Heart left ventricle (tissue), 13 donors: ENCODE measurements at regions not wholly inside any gene's neighbourhood (a gene's known extent, or its start where the extent isn't known, plus 50 kb on each side); places are given as distances from the start of the nearest gene placed in this dataset.

Experiments used
- POLR2A ChIP-seq, 2 donors: fragments of 450-650 bp; IDR thresholded peaks; one replicate each; pipeline ENCODE4 v1.6.1; 2017; ENCODE audit warnings: antibody characterized with exemption in 2 of 2, mild to moderate bottlenecking in 2 of 2, moderate library complexity in 2 of 2
- TF ChIP-seq, protein P1 (sequence below), 12 donors: fragments of 200-600 bp; sonication (generic) in 4 of 12; IDR thresholded peaks; one replicate each; pipeline versions ENCODE4 v1.5.0 to v1.8.0; 2018 to 2022; ENCODE audit warnings: antibody characterized with exemption in 12 of 12, mild to moderate bottlenecking in 5 of 12
- donor health status: ischemic (EF 13 %, LVEDD 7.1; RV severe dilation, severe dysfunction).
- donor health status: DM: no; HTN: yes; CAD: no.
- donor health status: DM: no; HTN: no; CAD: no.
- donor health status: ischemic (EF 25% LVEDD 6.9; RV normal size, moderate dysfunction).
- donor health status: ischemic (EF 25% LVEDD 5.7; RV mildly dilated, moderate dysfunction).
- donor health status: ischemic (EF 35%, LVEDD 5.7; RV mildly dilated, moderate dysfunction).
- donor health status: nonischemic (EF 11% LVEDD 7.7; RV severe dilation, severe dysfunction).
- donor health status: DM: yes; HTN: yes; CAD: no.
- donor health status: PGD.
- donor health status: ischemic (EF 29% LVEDD 5.4; RV normal size, mild dysfunction).
- donor health status: nonischemic (EF 23%, LVEDD 6.1; RV moderate dilation, normal function).

- TF ChIP-seq, protein P1, sequence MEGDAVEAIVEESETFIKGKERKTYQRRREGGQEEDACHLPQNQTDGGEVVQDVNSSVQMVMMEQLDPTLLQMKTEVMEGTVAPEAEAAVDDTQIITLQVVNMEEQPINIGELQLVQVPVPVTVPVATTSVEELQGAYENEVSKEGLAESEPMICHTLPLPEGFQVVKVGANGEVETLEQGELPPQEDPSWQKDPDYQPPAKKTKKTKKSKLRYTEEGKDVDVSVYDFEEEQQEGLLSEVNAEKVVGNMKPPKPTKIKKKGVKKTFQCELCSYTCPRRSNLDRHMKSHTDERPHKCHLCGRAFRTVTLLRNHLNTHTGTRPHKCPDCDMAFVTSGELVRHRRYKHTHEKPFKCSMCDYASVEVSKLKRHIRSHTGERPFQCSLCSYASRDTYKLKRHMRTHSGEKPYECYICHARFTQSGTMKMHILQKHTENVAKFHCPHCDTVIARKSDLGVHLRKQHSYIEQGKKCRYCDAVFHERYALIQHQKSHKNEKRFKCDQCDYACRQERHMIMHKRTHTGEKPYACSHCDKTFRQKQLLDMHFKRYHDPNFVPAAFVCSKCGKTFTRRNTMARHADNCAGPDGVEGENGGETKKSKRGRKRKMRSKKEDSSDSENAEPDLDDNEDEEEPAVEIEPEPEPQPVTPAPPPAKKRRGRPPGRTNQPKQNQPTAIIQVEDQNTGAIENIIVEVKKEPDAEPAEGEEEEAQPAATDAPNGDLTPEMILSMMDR (IDR thresholded peaks at IDR 0.05), result no peak
- TF ChIP-seq POLR2A (IDR thresholded peaks at IDR 0.05), result no peak
Measured at GRCh38 chr1:218166268-218166945, 118.7 kb upstream of the RRP15 start.
